ENCODE measurements at regions not wholly inside any gene's neighbourhood (a gene's known extent, or its start where the extent isn't known, plus 50 kb on each side); places are given as distances from the start of the nearest gene placed in this dataset.

DNA sequence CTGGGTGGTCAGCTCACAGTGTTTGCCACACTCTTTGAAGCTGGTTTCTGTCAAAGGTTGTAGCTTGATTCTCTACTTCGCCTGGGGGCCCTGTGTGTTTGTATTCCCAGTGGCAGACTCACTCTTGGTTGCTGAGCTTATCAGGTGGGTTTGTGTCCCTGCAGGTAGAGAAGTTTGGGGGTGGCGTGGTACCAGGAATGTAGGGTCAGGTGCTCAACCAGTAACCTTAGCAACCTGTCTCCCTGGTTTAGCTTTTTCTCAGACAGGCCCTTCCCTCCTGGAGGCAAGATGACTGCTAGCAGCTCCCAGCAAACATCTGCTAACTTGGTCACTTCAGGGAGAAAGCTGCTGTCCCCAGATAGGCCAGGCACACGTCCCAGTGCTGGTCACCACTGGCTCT is 352.2 kb downstream of the AACS start:
- DNase-seq (ENCODE audit: low spot score) (no peak), ATAC-seq (ENCODE audit: low read depth) (no peak)
- no peak overlapping the region for H3K27ac ChIP-seq (ENCODE audit: poor library complexity, severe bottlenecking)
- no peaks in the 10 kb centered on the region for H3K4me1 ChIP-seq (ENCODE audit: insufficient read depth, poor library complexity, severe bottlenecking)
- H3K4me3 ChIP-seq (ENCODE audit: severe bottlenecking) = no peak overlapping the region
- no peaks in the 10 kb centered on the region for H3K36me3 ChIP-seq (ENCODE audit: low read depth)
- peaks cover 13% of the 10 kb centered on the region for H3K27me3 ChIP-seq (ENCODE audit: insufficient read depth, poor library complexity, severe bottlenecking)
- TF ChIP-seq, protein P1, sequence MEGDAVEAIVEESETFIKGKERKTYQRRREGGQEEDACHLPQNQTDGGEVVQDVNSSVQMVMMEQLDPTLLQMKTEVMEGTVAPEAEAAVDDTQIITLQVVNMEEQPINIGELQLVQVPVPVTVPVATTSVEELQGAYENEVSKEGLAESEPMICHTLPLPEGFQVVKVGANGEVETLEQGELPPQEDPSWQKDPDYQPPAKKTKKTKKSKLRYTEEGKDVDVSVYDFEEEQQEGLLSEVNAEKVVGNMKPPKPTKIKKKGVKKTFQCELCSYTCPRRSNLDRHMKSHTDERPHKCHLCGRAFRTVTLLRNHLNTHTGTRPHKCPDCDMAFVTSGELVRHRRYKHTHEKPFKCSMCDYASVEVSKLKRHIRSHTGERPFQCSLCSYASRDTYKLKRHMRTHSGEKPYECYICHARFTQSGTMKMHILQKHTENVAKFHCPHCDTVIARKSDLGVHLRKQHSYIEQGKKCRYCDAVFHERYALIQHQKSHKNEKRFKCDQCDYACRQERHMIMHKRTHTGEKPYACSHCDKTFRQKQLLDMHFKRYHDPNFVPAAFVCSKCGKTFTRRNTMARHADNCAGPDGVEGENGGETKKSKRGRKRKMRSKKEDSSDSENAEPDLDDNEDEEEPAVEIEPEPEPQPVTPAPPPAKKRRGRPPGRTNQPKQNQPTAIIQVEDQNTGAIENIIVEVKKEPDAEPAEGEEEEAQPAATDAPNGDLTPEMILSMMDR (IDR thresholded peaks at IDR 0.05; ENCODE audit: poor library complexity, severe bottlenecking) = no peak
- no peaks in the 10 kb centered on the region for H3K9me3 ChIP-seq (ENCODE audit: severe bottlenecking)

DNA sequence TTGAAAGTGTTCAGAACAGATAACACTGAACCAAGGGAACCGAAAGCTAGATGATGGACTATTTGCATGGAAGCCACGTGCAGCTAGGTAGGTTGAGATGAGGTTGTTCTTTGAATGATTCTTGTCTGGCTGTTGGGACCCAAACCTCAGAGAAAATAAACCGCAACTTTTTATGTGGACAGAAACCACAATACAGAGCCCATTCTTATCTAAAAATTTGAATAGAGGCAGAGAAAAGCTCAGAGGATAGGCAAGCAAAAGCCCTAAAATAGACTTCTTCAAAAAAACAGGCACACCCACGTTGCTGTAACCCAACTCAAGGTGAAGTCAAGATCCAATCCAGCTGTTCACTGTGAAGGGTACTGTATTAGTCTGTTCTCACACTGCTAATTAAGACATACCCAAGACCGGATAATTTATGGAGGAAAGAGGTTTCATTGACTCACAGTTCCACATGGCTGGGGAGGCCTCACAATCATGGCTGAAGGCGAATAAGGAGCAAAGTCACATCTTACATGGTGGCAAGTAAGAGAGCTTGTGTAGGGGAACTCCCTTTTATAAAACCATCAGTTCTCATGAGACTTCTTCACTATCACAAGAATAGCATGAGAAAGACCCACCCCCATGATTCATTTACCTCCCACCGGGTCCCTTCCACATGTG is 353.8 kb downstream of the AACS start:
- ATAC-seq (ENCODE audit: low read depth) (no peak), DNase-seq (ENCODE audit: low spot score) (no peak)
- Histone ChIP-seq H3K4me3 (ENCODE audit: severe bottlenecking) (no peak overlapping the region), H3K27me3 (ENCODE audit: insufficient read depth, poor library complexity, severe bottlenecking) (peaks cover 25% of the 10 kb centered on the region), H3K36me3 (ENCODE audit: low read depth) (no peaks in the 10 kb centered on the region), H3K27ac (ENCODE audit: poor library complexity, severe bottlenecking) (no peak overlapping the region), H3K9me3 (ENCODE audit: severe bottlenecking) (no peaks in the 10 kb centered on the region), H3K4me1 (ENCODE audit: insufficient read depth, poor library complexity, severe bottlenecking) (no peaks in the 10 kb centered on the region)
- TF ChIP-seq, protein P1 (IDR thresholded peaks at IDR 0.05; ENCODE audit: poor library complexity, severe bottlenecking) = no peak

DNA sequence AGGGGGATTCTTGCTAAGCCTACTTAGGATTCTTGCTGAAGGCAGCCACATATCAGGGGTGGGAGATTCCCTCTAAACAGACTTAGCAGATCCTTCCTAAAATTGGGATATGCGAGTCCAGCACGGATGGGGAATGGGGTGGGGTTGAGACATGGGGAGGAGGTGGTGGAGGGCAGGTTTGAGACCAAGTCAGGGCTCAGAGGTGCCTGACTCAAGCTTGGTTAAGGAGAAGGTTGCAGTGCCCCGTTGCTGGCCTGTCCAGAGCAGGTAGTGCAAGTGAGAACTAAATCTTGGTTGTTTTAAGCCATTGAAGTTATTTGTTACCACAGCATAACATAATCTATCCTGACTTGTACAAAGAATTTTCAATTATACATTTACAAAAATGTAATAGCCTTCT is 359.7 kb downstream of the AACS start:
- Histone ChIP-seq H3K36me3 (ENCODE audit: low read depth) (no peaks in the 10 kb centered on the region), H3K27me3 (ENCODE audit: insufficient read depth, poor library complexity, severe bottlenecking) (peaks cover 21% of the 10 kb centered on the region), H3K9me3 (ENCODE audit: severe bottlenecking) (no peaks in the 10 kb centered on the region), H3K27ac (ENCODE audit: poor library complexity, severe bottlenecking) (no peak overlapping the region), H3K4me1 (ENCODE audit: insufficient read depth, poor library complexity, severe bottlenecking) (no peaks in the 10 kb centered on the region), H3K4me3 (ENCODE audit: severe bottlenecking) (no peak overlapping the region)
- ATAC-seq (ENCODE audit: low read depth) (no peak), DNase-seq (ENCODE audit: low spot score) (no peak)
- TF ChIP-seq, protein P1 (IDR thresholded peaks at IDR 0.05; ENCODE audit: poor library complexity, severe bottlenecking) = peak; percentile 5

DNA sequence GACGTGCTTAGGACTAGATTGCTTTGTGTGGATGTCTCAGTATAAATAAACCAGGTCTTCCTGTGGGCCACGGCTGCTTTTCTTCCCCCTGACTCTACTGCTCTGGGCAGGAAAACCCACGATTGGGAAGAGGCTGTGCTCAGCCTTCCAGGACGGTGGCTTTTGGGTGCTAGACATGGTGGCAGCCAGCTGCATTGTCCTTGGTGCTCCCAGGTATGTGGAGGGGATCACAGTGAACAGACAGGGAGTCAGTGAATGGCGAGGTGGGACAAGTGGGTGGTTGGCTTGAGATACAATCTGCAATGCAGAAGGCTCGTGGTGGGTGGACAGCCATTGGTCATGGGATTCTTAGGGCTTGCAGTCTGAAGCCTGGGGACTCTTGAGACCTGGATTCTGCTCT is 366.3 kb downstream of the AACS start:
- ATAC-seq (ENCODE audit: low read depth) = no peak
- TF ChIP-seq, protein P1 (IDR thresholded peaks at IDR 0.05; ENCODE audit: poor library complexity, severe bottlenecking) = no peak
- no peaks in the 10 kb centered on the region for H3K27me3 ChIP-seq (ENCODE audit: insufficient read depth, poor library complexity, severe bottlenecking)

DNA sequence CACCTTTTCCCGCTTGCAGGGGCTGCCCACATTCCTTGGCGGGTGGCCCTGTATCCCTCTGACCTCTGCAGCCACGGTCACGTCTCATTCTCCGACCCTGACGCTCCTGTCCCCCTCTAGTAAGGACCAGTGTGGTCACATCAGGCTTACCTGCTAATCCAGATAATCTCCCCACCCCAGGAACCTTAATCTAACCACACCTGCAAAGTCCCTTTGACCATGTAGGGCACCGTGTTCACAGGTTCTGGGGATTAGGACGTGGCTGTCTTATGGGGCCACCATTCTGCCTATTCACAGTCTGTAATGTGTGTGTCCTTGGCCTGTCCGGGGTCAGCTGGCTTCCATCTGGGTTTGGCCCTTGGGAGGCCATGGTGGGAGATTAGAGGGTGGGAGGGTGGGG is 368.9 kb downstream of the AACS start:
- no peaks in the 10 kb centered on the region for H3K4me1 ChIP-seq (ENCODE audit: insufficient read depth, poor library complexity, severe bottlenecking)
- no peaks in the 10 kb centered on the region for H3K9me3 ChIP-seq (ENCODE audit: severe bottlenecking)
- no peak for ATAC-seq (ENCODE audit: low read depth)

More for the DNA sequence above, 366.3 kb downstream of the AACS start:
- H3K36me3 ChIP-seq (ENCODE audit: low read depth) = no peaks in the 10 kb centered on the region
- H3K9me3 ChIP-seq (ENCODE audit: severe bottlenecking) = no peaks in the 10 kb centered on the region
- no peak overlapping the region for H3K4me3 ChIP-seq (ENCODE audit: severe bottlenecking)
- no peak overlapping the region for H3K27ac ChIP-seq (ENCODE audit: poor library complexity, severe bottlenecking)
- H3K4me1 ChIP-seq (ENCODE audit: insufficient read depth, poor library complexity, severe bottlenecking) = no peaks in the 10 kb centered on the region
- DNase-seq (ENCODE audit: low spot score) = no peak

More for the DNA sequence above, 368.9 kb downstream of the AACS start:
- Histone ChIP-seq H3K36me3 (ENCODE audit: low read depth) (no peaks in the 10 kb centered on the region), H3K27me3 (ENCODE audit: insufficient read depth, poor library complexity, severe bottlenecking) (no peaks in the 10 kb centered on the region), H3K4me3 (ENCODE audit: severe bottlenecking) (no peak overlapping the region), H3K27ac (ENCODE audit: poor library complexity, severe bottlenecking) (no peak overlapping the region)
- TF ChIP-seq, protein P1 (IDR thresholded peaks at IDR 0.05; ENCODE audit: poor library complexity, severe bottlenecking) = no peak
- DNase-seq (ENCODE audit: low spot score) = no peak
